Adipose tissue (tissue), 3 donors: ENCODE measurements at regions not wholly inside any gene's neighbourhood (a gene's known extent, or its start where the extent isn't known, plus 50 kb on each side); places are given as distances from the start of the nearest gene placed in this dataset.

Experiments
- H3K27ac ChIP-seq: one replicate; pipeline ENCODE4 v1.5.1; 2013; ENCODE audit warnings: low read depth, low read length
- WGBS, 3 donors: extraction: QIAGEN DNeasy Blood & Tissue Kit; methylation state at CpG; one replicate each; pipeline ENCODE4 v1.1.7; 2013; 5-methylcytosine and 5-hydroxymethylcytosine counted together
- donor health status: healthy with polysubstance abuse.
- donor health status: Bipolar disorder and iron deficiency.
- donor health status: healthy.

GRCh38 chr3:46119253-46119652 lies 88.9 kb downstream of the CCR1 start:
- 69 to 88% (median 86%) methylated on average over 3 of the region's 3 CpGs for WGBS, 3 donors

GRCh38 chr3:46116996-46117395 lies 89.7 kb upstream of the XCR1 start:
- 73 to 89% (median 80%) methylated on average over 4 of the region's 4 CpGs for WGBS, 3 donors

More at GRCh38 chr3:46119253-46119652, 88.9 kb downstream of the CCR1 start:
- no peak overlapping the region for H3K27ac ChIP-seq

GRCh38 chr3:46114323-46114988 lies 87.2 kb upstream of the XCR1 start:
- H3K27ac ChIP-seq: no peak overlapping the region
- WGBS, 3 donors: 0 to 10% (median 3%) methylated on average over 1 of the region's 1 CpG

More at GRCh38 chr3:46116996-46117395, 89.7 kb upstream of the XCR1 start:
- no peak overlapping the region for H3K27ac ChIP-seq

- WGBS, 3 donors: 91 to 98% (median 96%) methylated on average over 4 of the region's 4 CpGs
- no peak overlapping the region for H3K27ac ChIP-seq
Observed at GRCh38 chr3:46113608-46114007, 86.3 kb upstream of the XCR1 start.

- 58 to 96% (median 95%) methylated on average over 3 of the region's 3 CpGs for WGBS, 3 donors
- H3K27ac ChIP-seq: no peak overlapping the region
Observed at GRCh38 chr3:46112984-46113383, 85.7 kb upstream of the XCR1 start.

GRCh38 chr3:46112296-46112695 lies 85.0 kb upstream of the XCR1 start:
- WGBS, 3 donors: 66 to 81% (median 81%) methylated on average over 3 of the region's 3 CpGs
- H3K27ac ChIP-seq: no peak overlapping the region

- 48 to 68% (median 48%) methylated on average over 9 of the region's 9 CpGs for WGBS, 3 donors
Observed at GRCh38 chr3:46110701-46111493, 83.6 kb upstream of the XCR1 start.

GRCh38 chr3:46107682-46108081 lies 80.4 kb upstream of the XCR1 start:
- 55 to 78% (median 72%) methylated on average over 4 of the region's 4 CpGs for WGBS, 3 donors
- H3K27ac ChIP-seq: no peak overlapping the region

More at GRCh38 chr3:46110701-46111493, 83.6 kb upstream of the XCR1 start:
- no peak overlapping the region for H3K27ac ChIP-seq

- 69 to 84% (median 77%) methylated on average over 4 of the region's 4 CpGs for WGBS, 3 donors
- H3K27ac ChIP-seq: no peak overlapping the region
Observed at GRCh38 chr3:46105306-46105919, 78.1 kb upstream of the XCR1 start.

- WGBS, 3 donors: 56 to 88% (median 67%) methylated on average over 1 of the region's 1 CpG
Observed at GRCh38 chr3:46104706-46105105, 77.4 kb upstream of the XCR1 start.

GRCh38 chr3:46102780-46103130 lies 75.5 kb upstream of the XCR1 start:
- no peak overlapping the region for H3K27ac ChIP-seq

More at GRCh38 chr3:46104706-46105105, 77.4 kb upstream of the XCR1 start:
- no peak overlapping the region for H3K27ac ChIP-seq

GRCh38 chr3:46102059-46102779 lies 74.9 kb upstream of the XCR1 start:
- WGBS, 3 donors: 46 to 64% (median 54%) methylated on average over 2 of the region's 2 CpGs
- no peak overlapping the region for H3K27ac ChIP-seq

- WGBS, 3 donors: 44 to 79% (median 56%) methylated on average over 2 of the region's 2 CpGs
- no peak overlapping the region for H3K27ac ChIP-seq
Observed at GRCh38 chr3:46100812-46101211, 73.5 kb upstream of the XCR1 start.

- WGBS, 3 donors: 29 to 54% (median 44%) methylated on average over 2 of the region's 2 CpGs
- H3K27ac ChIP-seq: peak overlapping the region; percentile 92
Observed at GRCh38 chr3:46098319-46098761, 71.1 kb upstream of the XCR1 start.

- H3K27ac ChIP-seq: peak overlapping the region; percentile 92
- WGBS, 3 donors: 31 to 69% (median 41%) methylated on average over 6 of the region's 6 CpGs
Observed at GRCh38 chr3:46097691-46098241, 70.5 kb upstream of the XCR1 start.

GRCh38 chr3:46096781-46097180 lies 69.5 kb upstream of the XCR1 start:
- no peak overlapping the region for H3K27ac ChIP-seq
- WGBS, 3 donors: 77 to 92% (median 92%) methylated on average over 5 of the region's 5 CpGs

- no peak overlapping the region for H3K27ac ChIP-seq
- WGBS, 3 donors: 84 to 97% (median 97%) methylated on average over 4 of the region's 4 CpGs
Observed at GRCh38 chr3:46096336-46096735, 69.1 kb upstream of the XCR1 start.

GRCh38 chr3:46095307-46095706 lies 68.0 kb upstream of the XCR1 start:
- 54 to 78% (median 73%) methylated on average over 4 to 5 of the region's 5 CpGs for WGBS, 3 donors
- no peak overlapping the region for H3K27ac ChIP-seq
